Calu3 (cell line): ENCODE measurements at regions not wholly inside any gene's neighbourhood (a gene's known extent, or its start where the extent isn't known, plus 50 kb on each side); places are given as distances from the start of the nearest gene placed in this dataset.

ENCODE experiments used
- BruUV-seq: library from RNA; stranded (reverse); fragments of 400-500 nt; replicated peaks from 2 replicates; lab custom pipeline; 2021; lab: Mats Ljungman, UMichigan
- CTCF ChIA-PET: fragments of 300-600 bp; sonication (Branson Sonifier 250); formaldehyde crosslinking; loops from one replicate; lab custom pipeline; 2022; ENCODE audit warnings: antibody characterized with exemption; lab: Charles Lee
- DNase-seq: peaks from one replicate; pipeline ENCODE4 v3.0.0; 2022
- H3K27ac Mint-ChIP-seq: one replicate; pipeline ENCODE4 v1.8.0; 2022; ENCODE audit warnings: mixed read lengths; ENCODE audit not compliant: unreplicated experiment
- H3K27me3 Mint-ChIP-seq: one replicate; pipeline ENCODE4 v1.8.0; 2022; ENCODE audit warnings: mixed read lengths; ENCODE audit not compliant: unreplicated experiment
- H3K36me3 Mint-ChIP-seq: one replicate; pipeline ENCODE4 v1.8.0; 2022; ENCODE audit warnings: mild to moderate bottlenecking, moderate library complexity, mixed read lengths; ENCODE audit not compliant: insufficient read depth, unreplicated experiment
- H3K4me1 Mint-ChIP-seq: one replicate; pipeline ENCODE4 v1.8.0; 2022; ENCODE audit warnings: mild to moderate bottlenecking, low read depth, mixed read lengths; ENCODE audit not compliant: unreplicated experiment
- H3K4me3 Mint-ChIP-seq: one replicate; pipeline ENCODE4 v1.8.0; 2022; ENCODE audit warnings: mild to moderate bottlenecking, low read depth, moderate library complexity, mixed read lengths; ENCODE audit not compliant: unreplicated experiment
- H3K9me3 Mint-ChIP-seq: one replicate; pipeline ENCODE4 v1.8.0; 2022; ENCODE audit warnings: low read depth, mixed read lengths; ENCODE audit not compliant: unreplicated experiment
- intact Hi-C: fragments of 100-400 bp; cut with micrococcal nuclease; formaldehyde crosslinking; loops from one replicate; pipeline ENCODE4 v1.10.0; 2022; ENCODE audit not compliant: unreplicated experiment
- TF ChIP-seq, protein P1 (sequence below): fragments of 200-600 bp; IDR thresholded peaks from one replicate; pipeline ENCODE4 v1.8.0; 2022; ENCODE audit warnings: antibody characterized with exemption; ENCODE audit not compliant: unreplicated experiment

DNA sequence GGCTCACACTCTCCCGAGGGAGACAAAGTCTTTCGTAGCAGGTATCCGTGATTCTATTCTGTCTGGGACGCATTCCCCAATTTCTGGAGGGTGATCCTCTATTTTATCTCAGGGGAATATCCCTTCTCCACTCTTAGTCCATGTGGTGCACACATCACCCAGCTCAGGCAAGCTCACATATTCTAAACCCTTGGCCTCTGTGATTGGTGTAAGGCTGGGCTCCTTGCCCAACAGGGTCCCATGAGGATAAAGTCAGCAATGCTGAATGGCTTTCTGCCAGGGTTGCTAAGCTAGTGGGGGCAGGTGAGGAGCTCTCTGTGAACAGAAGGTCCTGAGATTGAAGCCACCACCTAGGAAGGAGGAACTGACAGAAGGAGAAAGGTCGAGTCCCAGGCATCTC, 137.2 kb downstream of the CDH26 start:
- intact Hi-C loops = no loop called here
- Mint-ChIP-seq H3K4me1 (no peaks in the 10 kb centered on the region), H3K36me3 (no peaks in the 10 kb centered on the region), H3K27ac (no peak overlapping the region), H3K9me3 (peaks cover 4% of the 10 kb centered on the region), H3K27me3 (peaks cover 83% of the 10 kb centered on the region), H3K4me3 (no peak overlapping the region)
- TF ChIP-seq, protein P1, sequence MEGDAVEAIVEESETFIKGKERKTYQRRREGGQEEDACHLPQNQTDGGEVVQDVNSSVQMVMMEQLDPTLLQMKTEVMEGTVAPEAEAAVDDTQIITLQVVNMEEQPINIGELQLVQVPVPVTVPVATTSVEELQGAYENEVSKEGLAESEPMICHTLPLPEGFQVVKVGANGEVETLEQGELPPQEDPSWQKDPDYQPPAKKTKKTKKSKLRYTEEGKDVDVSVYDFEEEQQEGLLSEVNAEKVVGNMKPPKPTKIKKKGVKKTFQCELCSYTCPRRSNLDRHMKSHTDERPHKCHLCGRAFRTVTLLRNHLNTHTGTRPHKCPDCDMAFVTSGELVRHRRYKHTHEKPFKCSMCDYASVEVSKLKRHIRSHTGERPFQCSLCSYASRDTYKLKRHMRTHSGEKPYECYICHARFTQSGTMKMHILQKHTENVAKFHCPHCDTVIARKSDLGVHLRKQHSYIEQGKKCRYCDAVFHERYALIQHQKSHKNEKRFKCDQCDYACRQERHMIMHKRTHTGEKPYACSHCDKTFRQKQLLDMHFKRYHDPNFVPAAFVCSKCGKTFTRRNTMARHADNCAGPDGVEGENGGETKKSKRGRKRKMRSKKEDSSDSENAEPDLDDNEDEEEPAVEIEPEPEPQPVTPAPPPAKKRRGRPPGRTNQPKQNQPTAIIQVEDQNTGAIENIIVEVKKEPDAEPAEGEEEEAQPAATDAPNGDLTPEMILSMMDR = no peak
- CTCF ChIA-PET = interaction anchor here (0.7 kb wide), 1 partner anchor 17 kb away, joined by 3 read pairs; no protein-coding TSS in a partner anchor
- BruUV-seq = no TSS peak
- no peak for DNase-seq

DNA sequence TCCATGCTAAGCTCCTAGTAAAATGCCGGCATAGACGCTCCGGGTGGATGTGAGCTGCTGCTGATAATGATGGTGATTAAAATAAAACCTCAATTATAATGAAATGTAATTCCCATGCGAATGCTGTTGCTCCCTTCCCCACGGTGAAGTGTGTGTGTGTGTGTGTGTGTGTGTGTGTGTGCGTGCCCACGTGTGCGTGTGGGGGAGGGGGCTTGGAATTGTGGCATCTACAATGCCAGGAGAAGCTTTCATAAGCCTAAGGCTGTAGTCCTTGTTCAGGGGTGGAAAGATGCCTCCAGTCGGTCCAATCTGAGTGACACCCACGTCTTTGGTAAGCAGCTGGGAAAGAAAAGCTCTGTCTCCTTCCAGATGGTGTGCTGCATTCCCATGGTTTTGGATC, 137.9 kb downstream of the CDH26 start:
- intact Hi-C loops = no loop called here
- peaks cover 4% of the 10 kb centered on the region for H3K9me3 Mint-ChIP-seq
- H3K27me3 Mint-ChIP-seq = peaks cover 83% of the 10 kb centered on the region
- DNase-seq = no peak
- CTCF ChIA-PET = interaction anchor here (0.7 kb wide), 1 partner anchor 16 kb away, joined by 3 read pairs; no protein-coding TSS in a partner anchor
- TF ChIP-seq, protein P1 = no peak
- no peaks in the 10 kb centered on the region for H3K36me3 Mint-ChIP-seq
- H3K4me3 Mint-ChIP-seq = no peak overlapping the region
- no TSS peak for BruUV-seq
- no peaks in the 10 kb centered on the region for H3K4me1 Mint-ChIP-seq
- H3K27ac Mint-ChIP-seq = no peak overlapping the region

DNA sequence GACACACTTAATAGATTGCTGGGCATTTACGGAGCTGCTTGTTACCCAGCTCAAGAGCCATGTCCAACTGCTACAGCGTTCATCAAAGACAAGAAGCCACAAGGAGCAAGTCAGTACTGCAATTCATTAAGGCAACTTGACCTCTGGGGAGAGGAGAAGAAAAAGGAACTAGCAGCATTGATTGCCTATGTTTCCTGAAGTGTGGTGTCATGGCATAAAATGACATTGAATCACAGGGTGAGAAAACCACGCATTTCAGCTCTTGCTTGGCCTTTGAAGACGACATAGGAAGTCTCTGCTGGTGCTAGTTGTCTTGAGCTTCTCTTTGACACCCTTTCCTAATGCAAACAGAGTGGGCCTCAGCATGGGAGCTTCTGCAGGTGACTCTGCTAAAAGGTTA, 139.1 kb downstream of the CDH26 start:
- H3K4me3 Mint-ChIP-seq = no peak overlapping the region
- intact Hi-C loops = no loop called here
- H3K36me3 Mint-ChIP-seq = no peaks in the 10 kb centered on the region
- DNase-seq = no peak
- BruUV-seq = no TSS peak
- H3K27ac Mint-ChIP-seq = no peak overlapping the region
- no peaks in the 10 kb centered on the region for H3K4me1 Mint-ChIP-seq
- TF ChIP-seq, protein P1 = no peak
- CTCF ChIA-PET = interaction anchor here (0.6 kb wide), 1 partner anchor 131 kb away, joined by 8 read pairs; no protein-coding TSS in a partner anchor
- peaks cover 83% of the 10 kb centered on the region for H3K27me3 Mint-ChIP-seq
- peaks cover 4% of the 10 kb centered on the region for H3K9me3 Mint-ChIP-seq

DNA sequence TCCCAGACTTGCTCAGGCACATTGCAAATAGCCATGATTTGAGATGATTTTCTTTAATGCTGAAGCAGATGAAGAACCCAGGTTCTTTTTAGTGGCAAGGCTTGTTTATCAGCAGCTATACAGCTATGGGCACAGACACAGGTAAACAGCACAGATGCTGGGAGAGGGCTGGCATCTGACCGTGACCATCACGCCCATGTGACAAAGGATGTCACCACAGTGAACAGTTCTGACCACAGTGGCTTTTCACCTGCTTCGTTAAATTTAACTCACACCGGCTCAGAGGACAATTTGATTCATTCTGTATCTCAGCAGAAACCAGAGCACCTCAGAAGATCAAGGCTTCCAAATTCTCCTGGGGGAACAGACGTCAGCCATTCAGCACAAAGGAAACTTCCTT, 142.6 kb downstream of the CDH26 start:
- BruUV-seq = no TSS peak
- Mint-ChIP-seq H3K4me1 (no peaks in the 10 kb centered on the region), H3K4me3 (no peak overlapping the region), H3K27me3 (peaks cover 81% of the 10 kb centered on the region), H3K9me3 (peaks cover 4% of the 10 kb centered on the region), H3K36me3 (no peaks in the 10 kb centered on the region), H3K27ac (no peak overlapping the region)
- intact Hi-C loops = no loop called here
- CTCF ChIA-PET = no interaction called here
- TF ChIP-seq, protein P1 = no peak
- no peak for DNase-seq
